Glomerular visceral epithelial cell (primary cell): ENCODE measurements at regions not wholly inside any gene's neighbourhood (a gene's known extent, or its start where the extent isn't known, plus 50 kb on each side); places are given as distances from the start of the nearest gene placed in this dataset.

ENCODE experiments used
- DNase-seq: peaks from one replicate; pipeline ENCODE4 v3.0.0-alpha.2; 2016; ENCODE audit errors: extremely low spot score

GRCh38 chr2:123209202-123209601 lies 815.9 kb upstream of the CNTNAP5 start:
- no peak for DNase-seq

- DNase-seq = no peak
Measured at GRCh38 chr2:123211181-123211580, 813.9 kb upstream of the CNTNAP5 start.

- DNase-seq = no peak
Measured at GRCh38 chr2:123245156-123245555, 779.9 kb upstream of the CNTNAP5 start.

- no peak for DNase-seq
Measured at GRCh38 chr2:123258877-123259539, 766.1 kb upstream of the CNTNAP5 start.

- DNase-seq = no peak
Measured at GRCh38 chr2:123262856-123263255, 762.2 kb upstream of the CNTNAP5 start.

- DNase-seq = no peak
Measured at GRCh38 chr2:123283431-123283830, 741.7 kb upstream of the CNTNAP5 start.

- no peak for DNase-seq
Measured at GRCh38 chr2:123303731-123304130, 721.4 kb upstream of the CNTNAP5 start.
